Gastrocnemius medialis (tissue), 4 donors: ENCODE measurements at regions not wholly inside any gene's neighbourhood (a gene's known extent, or its start where the extent isn't known, plus 50 kb on each side); places are given as distances from the start of the nearest gene placed in this dataset.

Source experiments
- CTCF ChIP-seq, 5 experiments: fragments of 450-650 bp in 3 of 5; fragments of 200-600 bp in 2 of 5; sonication (generic) in 2 of 5; IDR thresholded peaks in 4 of 5; conservative IDR thresholded peaks in 1 of 5; 1 replicate in 4 of 5; 2 replicates in 1 of 5; pipeline ENCODE4 v1.5.1; 2016 to 2019; ENCODE audit warnings: antibody characterized with exemption in 5 of 5, mild to moderate bottlenecking in 3 of 5, moderate library complexity in 3 of 5
- POLR2A ChIP-seq, 2 donors: fragments of 450-650 bp; IDR thresholded peaks; one replicate each; pipeline ENCODE4 v1.6.1; 2017; ENCODE audit warnings: antibody characterized with exemption in 2 of 2, mild to moderate bottlenecking in 2 of 2, moderate library complexity in 2 of 2

DNA sequence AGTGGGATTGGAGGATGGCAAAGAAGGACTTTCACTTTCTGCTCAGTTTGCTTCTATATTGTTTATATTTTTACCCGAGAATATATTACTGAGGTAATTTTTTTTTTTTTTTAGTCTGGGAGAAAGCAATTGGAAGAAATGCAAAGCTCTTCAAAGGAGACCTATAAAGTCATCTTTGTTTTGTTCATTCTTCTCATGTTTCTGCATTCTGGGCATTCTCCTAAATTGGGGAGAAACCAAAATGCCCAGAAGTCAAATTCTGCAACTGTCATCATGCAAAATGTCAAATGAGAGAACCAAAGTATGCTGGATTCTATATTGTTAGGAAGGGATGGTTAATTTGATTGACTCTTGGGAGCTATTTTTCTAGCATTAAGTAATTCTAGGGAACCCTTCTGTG is 168.3 kb upstream of the TSC22D2 start:
- TF ChIP-seq CTCF (IDR thresholded peaks at IDR 0.05 in 4 of 5, conservative IDR thresholded peaks at IDR 0.05 in 1 of 5) (no peak), POLR2A (IDR thresholded peaks at IDR 0.05) (no peak)
